Right lobe of liver (tissue), 4 donors: ENCODE measurements at regions not wholly inside any gene's neighbourhood (a gene's known extent, or its start where the extent isn't known, plus 50 kb on each side); places are given as distances from the start of the nearest gene placed in this dataset.

Experiments
- POLR2A ChIP-seq: fragments of 450-650 bp; IDR thresholded peaks from one replicate; pipeline ENCODE4 v1.6.1; 2017; ENCODE audit warnings: antibody characterized with exemption, mild to moderate bottlenecking
- TF ChIP-seq, protein P1 (sequence below), 4 donors: fragments of 200-600 bp in 3 of 4; fragments of 450-650 bp in 1 of 4; IDR thresholded peaks; one replicate each; pipeline versions ENCODE4 v1.5.1 to v1.8.0; 2016 to 2022; ENCODE audit warnings: antibody characterized with exemption in 4 of 4, mild to moderate bottlenecking in 2 of 4
- donor health status: DM: no; HTN: no; CAD: no.
- donor health status: DM: no; HTN: no; CAD: no.
- donor health status: DM: no; HTN: yes; CAD: no.

DNA sequence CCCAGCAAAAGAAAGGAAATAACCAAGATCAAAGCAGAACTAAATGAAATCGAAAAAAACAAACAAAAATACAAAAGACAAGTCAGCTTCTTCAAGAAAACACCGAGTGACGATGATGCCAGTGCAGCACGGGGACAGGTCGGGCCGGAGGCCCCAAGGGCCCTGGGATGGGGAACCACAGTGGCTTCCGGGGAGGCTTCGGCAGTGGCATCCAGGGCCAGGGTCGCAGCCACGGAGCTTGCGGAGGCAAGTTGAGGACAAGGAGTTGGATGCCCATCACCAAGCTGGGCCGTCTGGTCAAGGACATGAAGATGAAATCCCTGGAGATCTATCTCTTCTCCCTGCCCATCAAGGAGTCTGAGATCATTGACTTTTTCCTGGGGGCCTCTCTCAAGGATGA lies 53.2 kb upstream of the WDR41 start:
- TF ChIP-seq, protein P1, sequence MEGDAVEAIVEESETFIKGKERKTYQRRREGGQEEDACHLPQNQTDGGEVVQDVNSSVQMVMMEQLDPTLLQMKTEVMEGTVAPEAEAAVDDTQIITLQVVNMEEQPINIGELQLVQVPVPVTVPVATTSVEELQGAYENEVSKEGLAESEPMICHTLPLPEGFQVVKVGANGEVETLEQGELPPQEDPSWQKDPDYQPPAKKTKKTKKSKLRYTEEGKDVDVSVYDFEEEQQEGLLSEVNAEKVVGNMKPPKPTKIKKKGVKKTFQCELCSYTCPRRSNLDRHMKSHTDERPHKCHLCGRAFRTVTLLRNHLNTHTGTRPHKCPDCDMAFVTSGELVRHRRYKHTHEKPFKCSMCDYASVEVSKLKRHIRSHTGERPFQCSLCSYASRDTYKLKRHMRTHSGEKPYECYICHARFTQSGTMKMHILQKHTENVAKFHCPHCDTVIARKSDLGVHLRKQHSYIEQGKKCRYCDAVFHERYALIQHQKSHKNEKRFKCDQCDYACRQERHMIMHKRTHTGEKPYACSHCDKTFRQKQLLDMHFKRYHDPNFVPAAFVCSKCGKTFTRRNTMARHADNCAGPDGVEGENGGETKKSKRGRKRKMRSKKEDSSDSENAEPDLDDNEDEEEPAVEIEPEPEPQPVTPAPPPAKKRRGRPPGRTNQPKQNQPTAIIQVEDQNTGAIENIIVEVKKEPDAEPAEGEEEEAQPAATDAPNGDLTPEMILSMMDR (IDR thresholded peaks at IDR 0.05): no peak
- no peak for TF ChIP-seq POLR2A
